ENCODE measurements at regions not wholly inside any gene's neighbourhood (a gene's known extent, or its start where the extent isn't known, plus 50 kb on each side); places are given as distances from the start of the nearest gene placed in this dataset.

GRCh38 chr1:239044829-239045228 lies 341.5 kb upstream of the CHRM3 start:
- Histone ChIP-seq H2AFZ (ENCODE audit: low read depth, low read length, severe bottlenecking) (no peak overlapping the region), H3K9me3 (ENCODE audit: insufficient read depth, low read length) (no peaks in the 10 kb centered on the region), H3K27ac (ENCODE audit: low read depth, low read length) (no peak overlapping the region), H3K79me2 (ENCODE audit: insufficient read depth, low read length) (no peaks in the 10 kb centered on the region), H3K9ac (ENCODE audit: low read length) (no peak overlapping the region), H3K27me3 (ENCODE audit: low read length) (no peaks in the 10 kb centered on the region), H3K9me2 (replicated peaks; ENCODE audit: insufficient read depth, low read length) (no peaks in the 10 kb centered on the region), H3K4me2 (ENCODE audit: low read depth, low read length, poor library complexity, severe bottlenecking) (no peak overlapping the region), H3K4me3 (ENCODE audit: insufficient read depth, low read length, poor library complexity, severe bottlenecking) (no peak overlapping the region), H4K20me1 (ENCODE audit: low read depth, low read length) (no peaks in the 10 kb centered on the region), H3K36me3 (ENCODE audit: low read length) (no peaks in the 10 kb centered on the region), H3F3A (ENCODE audit: insufficient read depth) (no peaks in the 10 kb centered on the region)
- TF ChIP-seq EZH2phosphoT487 (conservative IDR thresholded peaks at IDR 0.05; ENCODE audit: low read length), result no peak
- TF ChIP-seq CTCF (IDR thresholded peaks at IDR 0.05; ENCODE audit: insufficient read depth, low read length, poor library complexity, severe bottlenecking), result no peak

GRCh38 chr1:239040523-239040922 lies 345.8 kb upstream of the CHRM3 start:
- H3K36me3 ChIP-seq (ENCODE audit: low read length), result no peaks in the 10 kb centered on the region
- no peaks in the 10 kb centered on the region for H3K9me3 ChIP-seq (ENCODE audit: insufficient read depth, low read length)
- TF ChIP-seq EZH2phosphoT487 (conservative IDR thresholded peaks at IDR 0.05; ENCODE audit: low read length) (no peak), CTCF (IDR thresholded peaks at IDR 0.05; ENCODE audit: insufficient read depth, low read length, poor library complexity, severe bottlenecking) (no peak)
- H3K27me3 ChIP-seq (ENCODE audit: low read length), result no peaks in the 10 kb centered on the region
- H3K9me2 ChIP-seq (replicated peaks; ENCODE audit: insufficient read depth, low read length), result no peaks in the 10 kb centered on the region
- H2AFZ ChIP-seq (ENCODE audit: low read depth, low read length, severe bottlenecking), result no peak overlapping the region
- no peak overlapping the region for H3K27ac ChIP-seq (ENCODE audit: low read depth, low read length)
- H3F3A ChIP-seq (ENCODE audit: insufficient read depth), result no peaks in the 10 kb centered on the region
- H3K9ac ChIP-seq (ENCODE audit: low read length), result no peak overlapping the region
- H3K4me2 ChIP-seq (ENCODE audit: low read depth, low read length, poor library complexity, severe bottlenecking), result no peak overlapping the region
- H3K4me3 ChIP-seq (ENCODE audit: insufficient read depth, low read length, poor library complexity, severe bottlenecking), result no peak overlapping the region
- H3K79me2 ChIP-seq (ENCODE audit: insufficient read depth, low read length), result no peaks in the 10 kb centered on the region
- H4K20me1 ChIP-seq (ENCODE audit: low read depth, low read length), result no peaks in the 10 kb centered on the region

GRCh38 chr1:239031310-239031709 lies 355.1 kb upstream of the CHRM3 start:
- Histone ChIP-seq H2AFZ (ENCODE audit: low read depth, low read length, severe bottlenecking) (no peak overlapping the region), H3K27me3 (ENCODE audit: low read length) (no peaks in the 10 kb centered on the region), H3K9ac (ENCODE audit: low read length) (no peak overlapping the region), H3K36me3 (ENCODE audit: low read length) (no peaks in the 10 kb centered on the region), H3K79me2 (ENCODE audit: insufficient read depth, low read length) (no peaks in the 10 kb centered on the region), H3K4me2 (ENCODE audit: low read depth, low read length, poor library complexity, severe bottlenecking) (no peak overlapping the region), H3K9me2 (replicated peaks; ENCODE audit: insufficient read depth, low read length) (no peaks in the 10 kb centered on the region), H3K27ac (ENCODE audit: low read depth, low read length) (no peak overlapping the region), H3K4me3 (ENCODE audit: insufficient read depth, low read length, poor library complexity, severe bottlenecking) (no peak overlapping the region), H3F3A (ENCODE audit: insufficient read depth) (no peaks in the 10 kb centered on the region), H3K9me3 (ENCODE audit: insufficient read depth, low read length) (no peaks in the 10 kb centered on the region), H4K20me1 (ENCODE audit: low read depth, low read length) (no peaks in the 10 kb centered on the region)
- TF ChIP-seq EZH2phosphoT487 (conservative IDR thresholded peaks at IDR 0.05; ENCODE audit: low read length) (no peak), CTCF (IDR thresholded peaks at IDR 0.05; ENCODE audit: insufficient read depth, low read length, poor library complexity, severe bottlenecking) (no peak)
